ENCODE measurements at regions not wholly inside any gene's neighbourhood (a gene's known extent, or its start where the extent isn't known, plus 50 kb on each side); places are given as distances from the start of the nearest gene placed in this dataset.
"Not testable (repeated sequence)": the region's sequence is repeated elsewhere in the genome, so short reads cannot be mapped to it uniquely, and the experiment has no call there.

GRCh38 chr1:193406901-193407300, 220.5 kb upstream of the B3GALT2 start:
- no peak for DNase-seq (ENCODE audit: low read depth)

GRCh38 chr1:193404236-193404635, 217.8 kb upstream of the B3GALT2 start:
- no peak for DNase-seq (ENCODE audit: low read depth)

- DNase-seq (ENCODE audit: low read depth) = no peak
These were observed 216.6 kb upstream of the B3GALT2 start for GRCh38 chr1:193402977-193403376.

GRCh38 chr1:193402037-193402436, 215.6 kb upstream of the B3GALT2 start:
- DNase-seq (ENCODE audit: low read depth) = no peak

GRCh38 chr1:193394336-193394735, 207.9 kb upstream of the B3GALT2 start:
- DNase-seq (ENCODE audit: low read depth) = no peak

- no peak for DNase-seq (ENCODE audit: low read depth)
These were observed 206.3 kb upstream of the B3GALT2 start for GRCh38 chr1:193392686-193393085.

- no peak for DNase-seq (ENCODE audit: low read depth)
These were observed 202.3 kb upstream of the B3GALT2 start for GRCh38 chr1:193388683-193389082.

GRCh38 chr1:193388165-193388564, 201.8 kb upstream of the B3GALT2 start:
- no peak for DNase-seq (ENCODE audit: low read depth)

GRCh38 chr1:193387406-193387805, 201.0 kb upstream of the B3GALT2 start:
- no peak for DNase-seq (ENCODE audit: low read depth)

GRCh38 chr1:193378451-193378850, 192.0 kb upstream of the B3GALT2 start:
- not testable (repeated sequence) for DNase-seq (ENCODE audit: low read depth)

- no peak for DNase-seq (ENCODE audit: low read depth)
These were observed 191.1 kb upstream of the B3GALT2 start for GRCh38 chr1:193377472-193377871.

GRCh38 chr1:193372553-193372952, 186.1 kb upstream of the B3GALT2 start:
- DNase-seq (ENCODE audit: low read depth) = no peak

- DNase-seq (ENCODE audit: low read depth) = no peak
These were observed 181.9 kb upstream of the B3GALT2 start for GRCh38 chr1:193368302-193368701.

- DNase-seq (ENCODE audit: low read depth) = no peak
These were observed 181.4 kb upstream of the B3GALT2 start for GRCh38 chr1:193367863-193368262.

- no peak for DNase-seq (ENCODE audit: low read depth)
These were observed 180.5 kb upstream of the B3GALT2 start for GRCh38 chr1:193366764-193367507.

- DNase-seq (ENCODE audit: low read depth) = no peak
These were observed 179.6 kb upstream of the B3GALT2 start for GRCh38 chr1:193365966-193366365.

GRCh38 chr1:193359631-193360030, 173.2 kb upstream of the B3GALT2 start:
- DNase-seq (ENCODE audit: low read depth) = no peak

GRCh38 chr1:193358419-193358818, 172.0 kb upstream of the B3GALT2 start:
- no peak for DNase-seq (ENCODE audit: low read depth)

- DNase-seq (ENCODE audit: low read depth) = no peak
These were observed 169.8 kb upstream of the B3GALT2 start for GRCh38 chr1:193356249-193356648.

GRCh38 chr1:193355626-193356025, 169.2 kb upstream of the B3GALT2 start:
- no peak for DNase-seq (ENCODE audit: low read depth)

- DNase-seq (ENCODE audit: low read depth) = no peak
These were observed 168.8 kb upstream of the B3GALT2 start for GRCh38 chr1:193355178-193355577.

GRCh38 chr1:193348769-193349535, 162.5 kb upstream of the B3GALT2 start:
- DNase-seq (ENCODE audit: low read depth) = no peak

GRCh38 chr1:193348091-193348768, 161.8 kb upstream of the B3GALT2 start:
- DNase-seq (ENCODE audit: low read depth) = no peak
